HL-60 (cell line): ENCODE measurements at regions not wholly inside any gene's neighbourhood (a gene's known extent, or its start where the extent isn't known, plus 50 kb on each side); places are given as distances from the start of the nearest gene placed in this dataset.
"Not testable (repeated sequence)": the region's sequence is repeated elsewhere in the genome, so short reads cannot be mapped to it uniquely, and the experiment has no call there.

Experiments
- DNase-seq, 2 experiments: peaks; one replicate each; pipeline ENCODE4 v3.0.0-alpha.2; 2010 to 2020; ENCODE audit warnings: low read depth in 1 of 2, low spot score in 1 of 2
- H3K27ac ChIP-seq: fragments of 250-450 bp; sonication (Bioruptor Pico); replicated peaks from 2 replicates; pipeline ENCODE4 v1.5.1; 2020; ENCODE audit warnings: mild to moderate bottlenecking, moderate library complexity
- H3K27me3 ChIP-seq: fragments of 250-450 bp; sonication (Bioruptor Pico); 2 replicates; pipeline ENCODE4 v1.5.1; 2021; ENCODE audit warnings: mild to moderate bottlenecking, moderate library complexity; ENCODE audit not compliant: insufficient read depth, poor library complexity, severe bottlenecking
- H3K4me3 ChIP-seq: replicated peaks from 2 replicates; pipeline ENCODE4 v1.5.1; 2011; ENCODE audit warnings: mild to moderate bottlenecking, control low read depth, low read length; ENCODE audit not compliant: insufficient read depth
- CTCF ChIP-seq: IDR thresholded peaks from one replicate; pipeline ENCODE4 v1.5.1; 2011; ENCODE audit warnings: low read length, control low read depth, inconsistent platforms; ENCODE audit not compliant: insufficient read depth
- GABPA ChIP-seq: IDR thresholded peaks from 2 replicates; pipeline ENCODE4 v1.6.1; 2012; ENCODE audit warnings: low read depth
- POLR2AphosphoS5 ChIP-seq: IDR thresholded peaks from 2 replicates; pipeline ENCODE4 v1.6.1; 2012; ENCODE audit warnings: low read depth
- REST ChIP-seq: IDR thresholded peaks from 2 replicates; pipeline ENCODE4 v1.6.1; 2012; ENCODE audit warnings: low read depth; ENCODE audit not compliant: insufficient replicate concordance
- SPI1 ChIP-seq: IDR thresholded peaks from 2 replicates; pipeline ENCODE4 v1.6.1; 2012; ENCODE audit warnings: low read depth, mild to moderate bottlenecking, borderline replicate concordance

GRCh38 chr10:78441694-78442093 lies 408.0 kb downstream of the RPS24 start:
- H3K27ac ChIP-seq = no peak overlapping the region
- no peak overlapping the region for H3K4me3 ChIP-seq
- DNase-seq = no peak
- no peak for TF ChIP-seq GABPA
- TF ChIP-seq SPI1 = no peak
- no peak for TF ChIP-seq REST
- no peak for TF ChIP-seq CTCF
- no peak for TF ChIP-seq POLR2AphosphoS5
- no peaks in the 10 kb centered on the region for H3K27me3 ChIP-seq

- no peak overlapping the region for H3K27ac ChIP-seq
- H3K4me3 ChIP-seq = no peak overlapping the region
- no peak for DNase-seq
- no peaks in the 10 kb centered on the region for H3K27me3 ChIP-seq
- TF ChIP-seq SPI1 (no peak), CTCF (no peak), GABPA (no peak), REST (no peak), POLR2AphosphoS5 (no peak)
Measured at GRCh38 chr10:78442836-78443550, 409.3 kb downstream of the RPS24 start.

- Histone ChIP-seq H3K4me3 (no peak overlapping the region), H3K27me3 (no peaks in the 10 kb centered on the region), H3K27ac (no peak overlapping the region)
- no peak for DNase-seq
- TF ChIP-seq GABPA (no peak), REST (no peak), CTCF (no peak), POLR2AphosphoS5 (no peak), SPI1 (no peak)
Measured at GRCh38 chr10:78443900-78444571, 410.4 kb downstream of the RPS24 start.

GRCh38 chr10:78444741-78445140 lies 411.1 kb downstream of the RPS24 start:
- not testable (repeated sequence) for H3K4me3 ChIP-seq, H3K27ac ChIP-seq, DNase-seq, H3K27me3 ChIP-seq
